OCI-LY3 (cell line): ENCODE measurements at regions not wholly inside any gene's neighbourhood (a gene's known extent, or its start where the extent isn't known, plus 50 kb on each side); places are given as distances from the start of the nearest gene placed in this dataset.
"Not testable (repeated sequence)": the region's sequence is repeated elsewhere in the genome, so short reads cannot be mapped to it uniquely, and the experiment has no call there.

Source experiments
- H2AFZ ChIP-seq: fragments of 200-600, 300-600 bp; shearing (Covaris generic); 2 replicates; pipeline ENCODE4 v1.6.0; 2014; ENCODE audit warnings: antibody characterized with exemption, low read depth, low read length
- H3K27ac ChIP-seq: fragments of 200-600, 300-600 bp; sonication (generic); 2 replicates; pipeline ENCODE4 v1.5.1; 2014; ENCODE audit warnings: mild to moderate bottlenecking, low read length, moderate library complexity, mixed read lengths
- H3K27me3 ChIP-seq: fragments of 200-600, 300-600 bp; sonication (generic); 2 replicates; pipeline ENCODE4 v1.6.1; 2014; ENCODE audit warnings: low read depth, low read length, mixed read lengths
- H3K36me3 ChIP-seq: fragments of 200-600, 300-600 bp; sonication (generic); replicated peaks from 2 replicates; pipeline ENCODE3; 2014; ENCODE audit warnings: low read depth, low read length, mixed read lengths
- H3K4me1 ChIP-seq: fragments of 300-600, 200-600 bp; sonication (generic); 2 replicates; pipeline ENCODE4 v1.6.1; 2014; ENCODE audit warnings: low read length, mixed read lengths
- H3K4me2 ChIP-seq: fragments of 200-600, 300-600 bp; sonication (generic); 2 replicates; pipeline ENCODE4 v1.6.1; 2014; ENCODE audit warnings: low read length, mixed read lengths
- H3K4me3 ChIP-seq: fragments of 300-600, 200-600 bp; sonication (generic); 2 replicates; pipeline ENCODE4 v1.5.1; 2014; ENCODE audit warnings: antibody characterized with exemption, mild to moderate bottlenecking, low read length, moderate library complexity
- H3K79me2 ChIP-seq: fragments of 300-600, 200-600 bp; shearing (Covaris generic); 2 replicates; pipeline ENCODE4 v1.6.1; 2014; ENCODE audit warnings: mild to moderate bottlenecking, low read length, mixed read lengths
- H3K9ac ChIP-seq: fragments of 300-600, 200-600 bp; shearing (Covaris generic); 2 replicates; pipeline ENCODE4 v1.6.0; 2014; ENCODE audit warnings: mild to moderate bottlenecking, low read length, moderate library complexity
- H3K9me3 ChIP-seq: fragments of 200-600, 300-600 bp; shearing (Covaris generic); 2 replicates; pipeline ENCODE4 v1.6.1; 2014; ENCODE audit warnings: low read length, mixed read lengths; ENCODE audit not compliant: insufficient read depth
- H4K20me1 ChIP-seq: fragments of 200-600, 300-600 bp; sonication (generic); 2 replicates; pipeline ENCODE4 v1.6.1; 2016; ENCODE audit warnings: low read length, mixed read lengths; ENCODE audit not compliant: insufficient read depth
- EZH2phosphoT487 ChIP-seq: fragments of 200-600 bp; shearing (Covaris generic); IDR thresholded peaks from 2 replicates; pipeline ENCODE4 v1.6.1; 2018; ENCODE audit warnings: antibody characterized with exemption, mixed run types, low read depth
- TF ChIP-seq, protein P1 (sequence below): fragments of 200-600, 300-600 bp; sonication (generic); IDR thresholded peaks from 2 replicates; pipeline ENCODE4 v1.5.1; 2014; ENCODE audit warnings: antibody characterized with exemption, low read length, low read depth

- no peaks in the 10 kb centered on the region for H3K27me3 ChIP-seq
- H3K4me1 ChIP-seq: peaks cover 3% of the 10 kb centered on the region
- H3K9me3 ChIP-seq: no peaks in the 10 kb centered on the region
- no peak for TF ChIP-seq EZH2phosphoT487
- TF ChIP-seq, protein P1, sequence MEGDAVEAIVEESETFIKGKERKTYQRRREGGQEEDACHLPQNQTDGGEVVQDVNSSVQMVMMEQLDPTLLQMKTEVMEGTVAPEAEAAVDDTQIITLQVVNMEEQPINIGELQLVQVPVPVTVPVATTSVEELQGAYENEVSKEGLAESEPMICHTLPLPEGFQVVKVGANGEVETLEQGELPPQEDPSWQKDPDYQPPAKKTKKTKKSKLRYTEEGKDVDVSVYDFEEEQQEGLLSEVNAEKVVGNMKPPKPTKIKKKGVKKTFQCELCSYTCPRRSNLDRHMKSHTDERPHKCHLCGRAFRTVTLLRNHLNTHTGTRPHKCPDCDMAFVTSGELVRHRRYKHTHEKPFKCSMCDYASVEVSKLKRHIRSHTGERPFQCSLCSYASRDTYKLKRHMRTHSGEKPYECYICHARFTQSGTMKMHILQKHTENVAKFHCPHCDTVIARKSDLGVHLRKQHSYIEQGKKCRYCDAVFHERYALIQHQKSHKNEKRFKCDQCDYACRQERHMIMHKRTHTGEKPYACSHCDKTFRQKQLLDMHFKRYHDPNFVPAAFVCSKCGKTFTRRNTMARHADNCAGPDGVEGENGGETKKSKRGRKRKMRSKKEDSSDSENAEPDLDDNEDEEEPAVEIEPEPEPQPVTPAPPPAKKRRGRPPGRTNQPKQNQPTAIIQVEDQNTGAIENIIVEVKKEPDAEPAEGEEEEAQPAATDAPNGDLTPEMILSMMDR: no peak
- no peak overlapping the region for H2AFZ ChIP-seq
- H3K4me2 ChIP-seq: no peak overlapping the region
- no peaks in the 10 kb centered on the region for H4K20me1 ChIP-seq
- no peaks in the 10 kb centered on the region for H3K36me3 ChIP-seq
- H3K79me2 ChIP-seq: no peaks in the 10 kb centered on the region
- no peak overlapping the region for H3K4me3 ChIP-seq
- H3K9ac ChIP-seq: no peak overlapping the region
- H3K27ac ChIP-seq: no peak overlapping the region
These were observed 566.0 kb downstream of the ADGRL2 start for GRCh38 chr1:82366689-82367088.

- H2AFZ ChIP-seq, H3K36me3 ChIP-seq, H3K4me3 ChIP-seq, H3K27me3 ChIP-seq, H3K79me2 ChIP-seq, H3K9ac ChIP-seq, H3K27ac ChIP-seq, H3K4me2 ChIP-seq, H3K4me1 ChIP-seq, H4K20me1 ChIP-seq, H3K9me3 ChIP-seq: not testable (repeated sequence)
These were observed 558.8 kb downstream of the ADGRL2 start for GRCh38 chr1:82359541-82359940.

- H3K9ac ChIP-seq, H3K4me3 ChIP-seq, H4K20me1 ChIP-seq, H3K4me1 ChIP-seq, H3K79me2 ChIP-seq, H3K4me2 ChIP-seq, H3K27me3 ChIP-seq, H3K27ac ChIP-seq, H3K36me3 ChIP-seq, H2AFZ ChIP-seq, H3K9me3 ChIP-seq: not testable (repeated sequence)
These were observed 558.0 kb downstream of the ADGRL2 start for GRCh38 chr1:82358706-82359105.

DNA sequence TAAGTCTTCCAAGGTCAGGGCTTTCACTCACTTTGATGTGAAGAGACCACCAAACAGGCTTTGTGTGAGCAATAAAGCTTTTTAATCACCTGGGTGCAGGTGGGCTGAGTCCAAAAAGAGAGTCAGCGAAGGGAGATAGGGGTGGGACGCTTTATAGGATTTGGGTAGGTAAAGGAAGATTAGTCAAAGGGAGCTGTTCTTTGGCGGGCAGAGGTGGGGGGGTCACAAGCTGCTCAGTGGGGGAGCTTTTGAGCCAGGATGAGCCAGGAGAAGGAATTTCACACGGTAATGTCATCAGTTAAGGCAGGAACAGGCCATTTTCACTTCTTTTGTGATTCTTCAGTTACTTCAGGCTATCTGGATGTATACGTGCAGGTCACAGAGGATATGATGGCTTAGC, 553.8 kb downstream of the ADGRL2 start:
- H3K36me3 ChIP-seq, H2AFZ ChIP-seq, H3K27ac ChIP-seq, H3K79me2 ChIP-seq, H3K9me3 ChIP-seq, H3K4me1 ChIP-seq, H3K9ac ChIP-seq, H4K20me1 ChIP-seq, H3K27me3 ChIP-seq, H3K4me2 ChIP-seq, H3K4me3 ChIP-seq: not testable (repeated sequence)

DNA sequence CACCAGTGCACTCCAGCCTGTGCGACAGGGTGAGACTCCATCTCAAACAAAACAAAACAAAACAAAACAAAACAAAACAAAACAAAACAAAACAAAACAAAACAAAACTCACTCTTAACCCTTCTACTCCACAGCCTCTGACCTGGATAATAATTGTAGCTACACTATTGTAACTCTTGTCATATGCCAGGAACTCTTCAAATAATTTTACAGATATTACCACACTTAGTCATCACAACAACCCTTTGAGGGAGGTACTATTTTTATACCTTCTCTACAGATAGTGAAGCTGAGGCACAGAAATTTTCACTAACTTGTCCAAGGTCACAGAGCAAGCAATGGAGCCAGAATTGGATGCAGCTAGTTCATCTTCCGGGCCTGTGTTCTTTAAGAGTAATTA, 547.8 kb downstream of the ADGRL2 start:
- Histone ChIP-seq H3K36me3 (no peaks in the 10 kb centered on the region), H3K9me3 (0 out of 2 replicates have a peak, but pooled peaks cover 2% of the 10 kb centered on the region), H3K4me3 (no peak overlapping the region), H4K20me1 (no peaks in the 10 kb centered on the region), H3K27me3 (no peaks in the 10 kb centered on the region), H3K27ac (no peak overlapping the region), H3K9ac (no peak overlapping the region), H2AFZ (no peak overlapping the region), H3K4me1 (no peaks in the 10 kb centered on the region), H3K4me2 (no peak overlapping the region), H3K79me2 (no peaks in the 10 kb centered on the region)
- TF ChIP-seq, protein P1: no peak
- no peak for TF ChIP-seq EZH2phosphoT487

GRCh38 chr1:82346141-82346540, 545.4 kb downstream of the ADGRL2 start:
- Histone ChIP-seq H3K79me2 (no peaks in the 10 kb centered on the region), H3K4me3 (no peak overlapping the region), H3K36me3 (no peaks in the 10 kb centered on the region), H2AFZ (no peak overlapping the region), H3K9me3 (0 out of 2 replicates have a peak, but pooled peaks cover 2% of the 10 kb centered on the region), H3K4me2 (no peak overlapping the region), H3K27me3 (no peaks in the 10 kb centered on the region), H3K9ac (no peak overlapping the region), H3K4me1 (no peaks in the 10 kb centered on the region), H3K27ac (no peak overlapping the region), H4K20me1 (no peaks in the 10 kb centered on the region)
- TF ChIP-seq, protein P1: no peak
- no peak for TF ChIP-seq EZH2phosphoT487
